ENCODE measurements at regions not wholly inside any gene's neighbourhood (a gene's known extent, or its start where the extent isn't known, plus 50 kb on each side); places are given as distances from the start of the nearest gene placed in this dataset.

GRCh38 chr12:24306001-24306400 lies 356.5 kb upstream of the SOX5 start:
- Histone ChIP-seq H3K27ac (ENCODE audit: low read length) (no peak overlapping the region), H3K4me3 (ENCODE audit: low read depth in 2 of 2, low read length in 2 of 2) (no peak overlapping the region), H3K36me3 (ENCODE audit: control insufficient read depth, insufficient read depth, low read length) (no peaks in the 10 kb centered on the region), H3K4me1 (ENCODE audit: control insufficient read depth, insufficient read depth, low read length) (no peaks in the 10 kb centered on the region), H3K9me3 (ENCODE audit: control insufficient read depth, insufficient read depth, low read depth, low read length) (no peaks in the 10 kb centered on the region), H3K27me3 (ENCODE audit: control insufficient read depth, insufficient read depth, low read length) (no peaks in the 10 kb centered on the region)
- ChIA-PET POLR2A (no interaction called here), CTCF (no interaction called here)
- in situ Hi-C loops (cut with HindIII; ENCODE audit: low pct_unique_long_range_greater_than_20kb, low sequenced_read_pairs) (no loop called here), intact Hi-C loops (cut with micrococcal nuclease; ENCODE audit: unreplicated experiment) (no loop called here)
- no TSS peak for BruUV-seq (replicated peaks)
- no peak for DNase-seq (ENCODE audit: low read depth, low spot score)
- TF ChIP-seq SIN3A (IDR thresholded peaks at IDR 0.05; ENCODE audit: borderline replicate concordance, insufficient read depth, low read depth, low read length), result no peak
- TF ChIP-seq POLR2AphosphoS5 (IDR thresholded peaks at IDR 0.05; ENCODE audit: low read depth, low read length), result no peak
- no peak for TF ChIP-seq REST (IDR thresholded peaks at IDR 0.05; ENCODE audit: insufficient read depth in 1 of 2, low read depth in 2 of 2, low read length in 1 of 2)
- TF ChIP-seq CTCF (IDR thresholded peaks at IDR 0.05), result no peak
- no peak for TF ChIP-seq TCF7L2 (IDR thresholded peaks at IDR 0.05; ENCODE audit: low read depth, low read length)
- no peak for ATAC-seq

GRCh38 chr12:24304285-24304684 lies 354.8 kb upstream of the SOX5 start:
- no peak for ATAC-seq
- intact Hi-C loops (cut with micrococcal nuclease; ENCODE audit: unreplicated experiment), result no loop called here

More at GRCh38 chr12:24304285-24304684, 354.8 kb upstream of the SOX5 start:
- DNase-seq (ENCODE audit: low read depth, low spot score), result no peak
- no peaks in the 10 kb centered on the region for H3K4me1 ChIP-seq (ENCODE audit: control insufficient read depth, insufficient read depth, low read length)
- in situ Hi-C loops (cut with HindIII; ENCODE audit: low pct_unique_long_range_greater_than_20kb, low sequenced_read_pairs), result no loop called here
- no peaks in the 10 kb centered on the region for H3K36me3 ChIP-seq (ENCODE audit: control insufficient read depth, insufficient read depth, low read length)
- BruUV-seq (replicated peaks), result no TSS peak
- no peak overlapping the region for H3K4me3 ChIP-seq (ENCODE audit: low read depth in 2 of 2, low read length in 2 of 2)
- POLR2A ChIA-PET, result no interaction called here
- CTCF ChIA-PET, result no interaction called here
- no peaks in the 10 kb centered on the region for H3K9me3 ChIP-seq (ENCODE audit: control insufficient read depth, insufficient read depth, low read depth, low read length)
- no peak overlapping the region for H3K27ac ChIP-seq (ENCODE audit: low read length)
- TF ChIP-seq REST (IDR thresholded peaks at IDR 0.05; ENCODE audit: insufficient read depth in 1 of 2, low read depth in 2 of 2, low read length in 1 of 2), result no peak
- TF ChIP-seq TCF7L2 (IDR thresholded peaks at IDR 0.05; ENCODE audit: low read depth, low read length), result no peak
- no peak for TF ChIP-seq POLR2AphosphoS5 (IDR thresholded peaks at IDR 0.05; ENCODE audit: low read depth, low read length)
- no peak for TF ChIP-seq CTCF (IDR thresholded peaks at IDR 0.05)
- TF ChIP-seq SIN3A (IDR thresholded peaks at IDR 0.05; ENCODE audit: borderline replicate concordance, insufficient read depth, low read depth, low read length), result no peak
- H3K27me3 ChIP-seq (ENCODE audit: control insufficient read depth, insufficient read depth, low read length), result no peaks in the 10 kb centered on the region

Data from Panc1 (cell line).